ENCODE measurements at regions not wholly inside any gene's neighbourhood (a gene's known extent, or its start where the extent isn't known, plus 50 kb on each side); places are given as distances from the start of the nearest gene placed in this dataset.
"Not testable (repeated sequence)": the region's sequence is repeated elsewhere in the genome, so short reads cannot be mapped to it uniquely, and the experiment has no call there.

DNA sequence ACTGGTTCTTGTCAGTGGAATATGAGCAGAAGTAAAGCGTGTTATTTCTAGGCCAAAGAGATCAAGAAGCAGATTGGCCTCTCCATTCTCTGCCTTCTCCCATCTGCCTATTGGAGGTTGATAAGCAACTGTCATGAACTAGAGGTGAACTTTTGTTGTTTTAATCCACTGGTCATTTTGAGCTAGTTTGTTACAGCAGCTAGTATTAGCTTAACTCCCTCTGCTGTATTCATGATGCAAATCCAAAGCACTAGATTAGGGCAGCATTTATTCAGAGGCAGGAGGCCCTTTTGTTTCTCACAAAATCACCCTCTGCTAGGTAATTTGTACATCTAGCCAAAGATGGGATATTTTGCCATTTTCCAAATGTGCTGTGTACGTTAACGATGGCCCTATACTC is 97.3 kb upstream of the DPT start:
- no peak for DNase-seq

DNA sequence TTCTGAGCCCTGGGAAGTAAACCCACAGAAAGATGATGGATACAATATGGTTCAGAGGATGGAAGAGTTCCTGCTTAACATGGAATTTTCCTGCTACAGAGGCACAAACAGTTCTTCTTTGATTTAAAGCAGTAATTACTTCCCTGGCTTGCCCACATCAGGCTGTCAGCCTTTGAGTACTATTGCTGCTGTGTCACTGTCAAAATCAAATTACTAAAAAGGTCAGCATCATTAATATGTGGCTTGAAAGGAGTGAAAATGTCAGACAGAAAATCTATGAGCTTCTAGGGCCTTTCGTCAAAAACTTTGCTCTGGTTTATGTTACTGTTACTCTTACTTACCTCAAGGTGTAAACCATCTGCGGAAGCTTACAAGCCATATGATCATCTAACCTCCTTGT is 98.6 kb upstream of the DPT start:
- DNase-seq = no peak

DNA sequence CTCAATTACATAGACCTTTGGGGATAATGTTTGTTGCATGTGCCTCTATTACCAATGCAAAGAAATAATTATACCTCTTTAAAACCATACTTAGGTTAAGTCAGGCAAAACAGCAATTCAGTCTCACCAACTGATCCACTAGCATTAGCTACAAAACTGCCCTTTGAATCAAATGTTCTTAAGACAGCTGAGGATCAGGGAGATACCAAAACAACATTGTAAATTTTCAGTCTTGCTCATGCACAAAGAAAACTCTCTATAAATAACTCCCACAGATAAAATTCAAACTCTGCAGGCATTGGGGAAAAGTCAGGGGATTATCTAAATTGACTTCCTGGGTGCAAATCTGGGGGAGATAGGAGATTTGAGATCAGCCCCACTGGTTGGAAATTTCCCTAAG is 100.9 kb upstream of the DPT start:
- DNase-seq = no peak

DNA sequence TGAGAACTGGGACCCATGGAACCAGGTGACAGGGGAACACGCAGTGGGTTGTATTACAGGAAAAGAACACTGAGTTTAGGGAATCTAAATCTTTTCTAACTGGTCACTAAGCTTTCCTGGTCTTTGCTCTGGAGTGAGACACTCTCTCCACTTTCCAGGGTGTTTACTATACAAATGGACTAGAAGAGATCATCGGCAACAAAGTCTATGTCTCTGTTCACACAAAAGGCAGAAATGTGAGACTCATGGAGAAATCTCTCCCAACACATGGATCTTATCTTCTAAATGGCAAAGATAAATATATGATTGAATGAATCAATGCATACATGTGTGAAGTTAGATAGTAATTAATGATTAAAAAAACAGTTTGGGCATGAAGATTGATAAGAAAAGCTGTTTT is 101.6 kb upstream of the DPT start:
- no peak for DNase-seq

DNA sequence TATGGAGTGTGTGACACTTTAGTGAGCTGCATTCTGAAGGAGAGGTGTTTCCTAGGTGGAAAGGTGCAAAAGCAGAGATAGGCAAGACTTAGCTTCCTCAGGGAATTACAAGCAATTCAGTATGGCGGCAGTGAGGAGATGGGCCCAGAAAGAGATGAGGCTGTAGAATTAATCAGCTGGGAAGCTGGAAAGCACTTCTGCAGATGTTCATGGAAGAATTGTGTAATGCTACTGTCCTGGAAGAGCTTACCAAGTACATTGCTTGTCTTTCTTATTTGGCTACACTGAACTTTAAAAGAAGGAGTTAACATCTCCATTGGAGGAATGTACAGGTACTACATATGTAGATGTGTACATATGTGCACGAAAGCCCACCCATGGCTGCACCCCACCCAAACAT is 103.7 kb upstream of the DPT start:
- DNase-seq = no peak

DNA sequence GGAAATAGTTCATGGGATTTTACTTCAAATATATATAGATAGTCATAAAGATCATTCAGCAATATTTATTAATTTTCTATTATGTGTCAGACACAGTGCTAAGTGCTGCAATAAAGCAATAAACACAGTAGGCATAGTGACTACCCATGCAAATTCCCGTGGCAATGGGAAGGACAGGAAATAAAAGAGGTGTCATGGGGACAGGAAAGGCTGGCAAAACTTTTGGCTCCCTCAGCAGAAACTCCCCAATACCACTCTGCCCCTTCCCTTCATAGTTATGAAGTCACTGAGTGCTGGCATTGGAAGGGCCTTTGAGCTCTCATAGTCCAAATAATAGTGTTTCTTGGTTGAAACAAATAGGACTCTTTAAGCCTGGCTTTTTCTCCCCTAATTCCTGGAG is 104.4 kb upstream of the DPT start:
- DNase-seq = no peak

DNA sequence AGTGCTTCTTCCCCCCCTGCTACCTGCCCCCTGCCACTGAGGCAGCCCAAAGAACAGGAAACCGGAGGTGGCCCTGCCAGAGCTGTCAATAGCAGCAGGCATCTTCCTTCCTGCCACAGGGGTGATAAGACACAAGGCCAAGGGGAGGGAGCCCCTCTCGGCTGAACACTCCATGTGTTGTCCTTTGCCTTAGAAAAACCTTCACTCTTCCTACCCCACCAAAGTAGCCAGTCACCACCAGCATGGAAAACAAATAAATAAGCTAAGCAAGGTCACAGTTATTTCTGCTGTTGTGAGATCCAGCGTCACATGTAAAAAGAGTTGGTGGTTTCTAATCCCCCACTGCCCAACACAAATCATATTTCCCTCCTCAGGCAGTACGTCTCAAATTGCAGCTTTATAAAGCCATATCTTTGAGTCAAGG is 104.8 kb upstream of the DPT start:
- no peak for DNase-seq

DNA sequence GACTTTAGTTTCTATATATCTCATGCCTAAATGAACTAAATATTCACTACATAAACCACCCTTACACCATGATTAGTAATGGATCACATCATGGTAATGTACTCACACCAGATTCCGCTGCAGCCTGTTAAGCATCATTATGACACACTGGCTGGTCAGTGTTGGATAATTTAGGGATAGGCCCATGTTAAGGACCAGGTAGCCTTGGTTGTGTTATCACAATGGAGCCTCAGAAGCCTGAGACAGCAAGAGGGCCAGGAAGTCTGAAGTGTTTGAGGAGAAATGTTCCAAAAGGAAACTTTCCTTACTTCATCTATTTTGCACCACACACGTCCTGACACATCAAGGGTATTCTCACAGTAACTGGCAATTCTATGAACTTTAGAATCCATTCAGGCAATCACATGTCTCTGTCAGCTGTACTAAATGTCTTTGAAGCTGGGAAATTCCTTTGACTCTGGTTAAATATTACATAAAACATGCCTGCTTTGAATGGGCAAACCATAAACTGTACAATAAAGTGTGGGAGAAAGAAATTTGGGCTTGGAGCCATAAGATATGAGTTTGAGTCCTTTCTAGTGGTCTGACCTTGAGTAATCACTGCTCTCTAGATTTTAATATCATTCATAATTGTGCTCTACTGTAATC is 105.3 kb upstream of the DPT start:
- no peak for DNase-seq

DNA sequence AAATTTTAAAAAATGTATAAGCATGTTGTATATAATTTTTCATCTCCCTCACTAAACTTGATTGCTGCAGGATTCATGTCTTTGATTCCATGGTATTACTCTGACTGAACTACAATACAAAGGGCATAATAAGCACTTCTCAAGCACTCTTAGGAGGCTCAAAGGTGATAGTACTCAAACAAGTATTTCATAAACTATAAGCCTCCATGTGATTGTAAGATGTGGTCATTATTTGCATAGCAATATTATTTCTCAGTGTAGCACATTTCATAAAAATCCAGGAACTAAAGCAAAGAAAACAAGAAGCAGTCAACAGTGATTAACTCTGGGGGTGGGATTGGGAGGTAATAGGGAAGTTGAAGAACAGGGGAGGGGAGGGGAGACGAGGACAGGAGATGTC is 106.2 kb upstream of the DPT start:
- DNase-seq = no peak

DNA sequence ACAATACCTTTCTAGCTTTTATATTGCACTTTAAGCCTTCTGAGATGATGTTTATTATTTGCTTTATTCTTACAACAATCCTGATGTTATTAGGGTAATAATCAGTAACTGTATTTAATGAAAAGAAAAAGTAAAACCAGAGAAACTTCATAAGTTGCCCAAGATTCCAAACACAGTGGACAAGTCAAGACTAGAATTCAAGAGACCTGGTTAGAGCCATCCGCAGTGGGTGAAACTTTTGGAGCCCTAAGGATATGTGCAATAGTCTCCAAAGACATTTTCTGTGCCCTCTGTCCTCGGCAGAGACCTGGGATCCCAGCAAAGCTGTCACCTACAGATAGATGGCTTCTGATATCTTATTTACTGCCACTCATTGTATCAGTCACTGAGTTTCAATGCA is 106.8 kb upstream of the DPT start:
- no peak for DNase-seq

DNA sequence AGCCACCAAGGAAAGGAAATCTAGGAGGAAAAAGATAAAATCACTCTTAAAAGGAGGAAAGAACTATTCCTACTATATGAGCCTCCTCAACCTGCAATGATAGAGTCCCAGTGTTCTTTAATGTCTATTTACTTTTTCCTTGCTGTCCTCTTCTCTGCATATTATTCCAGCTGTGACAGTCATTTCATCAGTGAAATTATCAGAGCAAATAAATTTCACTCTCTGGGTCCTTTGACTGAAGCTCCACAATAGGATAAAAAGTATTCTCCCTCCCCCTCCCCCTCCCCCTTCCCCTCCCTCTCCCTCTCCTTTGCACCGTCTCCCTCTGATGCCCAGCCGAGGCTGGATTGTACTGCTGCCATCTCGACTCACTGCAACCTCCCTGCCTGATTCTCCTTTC is 107.5 kb upstream of the DPT start:
- DNase-seq = no peak

DNA sequence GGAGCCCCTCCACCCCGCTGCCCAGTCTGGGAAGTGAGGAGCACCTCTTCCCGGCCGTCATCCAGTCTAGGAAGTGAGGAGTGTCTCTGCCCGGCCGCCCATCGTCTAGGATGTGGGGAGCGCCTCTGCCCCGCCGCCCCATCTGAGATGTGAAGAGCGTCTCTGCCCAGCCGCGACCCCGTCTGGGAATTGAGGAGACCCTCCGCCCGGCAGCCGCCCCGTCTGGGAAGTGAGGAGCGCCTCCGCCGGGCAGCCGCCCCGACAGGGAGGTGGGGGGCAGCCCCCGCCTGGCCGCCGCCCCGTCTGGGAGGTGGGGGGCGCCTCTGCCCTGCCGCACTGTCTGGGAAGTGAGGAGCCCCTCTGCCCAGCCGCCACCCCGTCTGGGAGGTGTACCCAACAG is 108.2 kb upstream of the DPT start:
- not testable (repeated sequence) for DNase-seq

DNA sequence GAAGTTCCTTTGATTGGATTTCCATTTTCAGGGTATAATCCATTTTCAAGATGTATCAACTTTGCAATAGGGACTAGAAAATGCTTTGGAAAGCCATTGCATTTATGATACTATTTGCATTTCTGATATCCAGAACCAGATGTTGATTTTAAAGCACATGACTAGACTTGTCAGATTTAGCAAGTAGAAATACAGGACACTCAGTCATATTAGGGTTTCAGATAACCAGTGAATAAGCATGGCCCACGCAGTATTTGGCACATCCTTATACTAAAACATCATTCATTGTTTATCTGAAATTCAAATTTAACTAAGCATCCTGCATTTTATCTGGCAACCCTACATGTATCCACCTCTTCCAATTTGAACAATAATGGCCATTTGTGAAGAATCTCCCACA is 113.3 kb upstream of the DPT start:
- DNase-seq = no peak

DNA sequence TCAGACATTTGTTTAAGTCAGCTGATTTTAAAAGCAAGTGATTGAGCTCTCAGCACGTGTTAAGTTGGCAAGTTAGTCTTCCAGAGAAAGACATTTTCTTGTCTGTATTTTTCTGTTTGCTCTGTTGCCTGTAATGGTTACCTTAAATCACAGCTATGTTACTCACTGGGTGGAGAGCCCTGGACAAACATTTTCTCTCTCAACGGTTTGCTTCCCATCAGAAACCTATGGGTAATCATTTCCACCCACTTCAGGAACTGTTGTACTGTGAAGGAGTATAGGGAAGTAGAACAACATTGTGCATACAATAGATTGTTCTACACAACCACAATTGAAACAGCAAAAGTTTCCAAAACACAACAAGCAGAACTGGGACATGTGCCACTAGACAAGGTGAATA is 113.9 kb upstream of the DPT start:
- DNase-seq = no peak

DNA sequence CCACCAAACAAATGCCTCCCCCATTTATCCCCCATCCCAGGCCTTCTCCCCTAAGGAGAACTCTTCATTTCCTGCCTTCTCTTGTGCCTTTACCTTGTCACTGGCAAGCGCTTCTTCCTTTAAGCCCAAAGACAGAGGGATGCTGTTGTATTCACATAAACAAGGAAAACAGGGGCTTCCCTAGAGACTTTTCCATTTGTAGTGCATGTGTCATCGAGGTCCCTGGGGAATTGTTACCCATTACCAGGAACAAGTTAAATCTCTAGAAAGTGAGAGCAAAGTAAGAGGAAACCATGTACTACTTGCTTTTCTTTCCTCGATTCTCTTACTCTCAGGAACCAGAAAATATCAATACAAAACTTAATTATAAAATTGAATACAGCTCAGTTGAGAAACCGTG is 114.4 kb upstream of the DPT start:
- DNase-seq = no peak

DNA sequence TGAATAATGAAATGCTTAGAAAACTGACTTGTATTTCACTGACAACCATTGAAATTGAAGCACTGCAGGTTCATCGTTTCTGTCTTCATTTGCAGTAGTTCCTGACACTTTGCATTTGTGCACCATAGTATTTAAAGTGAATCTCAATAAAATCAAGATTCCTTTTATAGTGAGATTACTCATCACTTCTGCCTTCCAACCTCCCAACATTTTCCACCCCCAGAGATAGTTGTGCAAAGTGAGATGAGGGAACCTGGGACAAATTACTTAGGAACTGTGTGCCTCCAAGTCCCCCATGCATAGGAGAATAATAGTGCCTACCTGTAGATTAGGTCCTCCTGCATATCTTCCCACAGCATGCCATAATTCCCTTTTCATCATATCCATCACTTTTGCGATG is 114.9 kb upstream of the DPT start:
- DNase-seq = no peak

DNA sequence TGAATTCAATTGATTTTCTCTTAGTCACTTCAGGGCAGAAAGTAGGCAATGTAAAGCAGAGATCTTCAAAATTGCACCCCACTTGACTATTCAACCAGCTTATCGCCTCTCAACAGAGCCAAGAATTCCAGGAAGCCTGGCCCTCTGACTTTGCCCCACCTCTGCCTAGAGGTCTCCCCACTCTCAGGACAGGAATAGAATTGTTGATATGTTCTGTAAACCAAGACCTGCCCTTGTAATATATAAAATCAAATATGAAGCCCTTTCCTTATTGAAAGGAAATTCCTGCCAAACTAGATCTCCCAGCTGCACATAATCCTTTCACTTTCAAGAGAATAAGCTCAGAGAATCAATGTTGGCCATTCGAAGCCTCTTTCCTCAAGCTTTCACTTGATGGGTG is 116.1 kb upstream of the DPT start:
- DNase-seq = no peak

DNA sequence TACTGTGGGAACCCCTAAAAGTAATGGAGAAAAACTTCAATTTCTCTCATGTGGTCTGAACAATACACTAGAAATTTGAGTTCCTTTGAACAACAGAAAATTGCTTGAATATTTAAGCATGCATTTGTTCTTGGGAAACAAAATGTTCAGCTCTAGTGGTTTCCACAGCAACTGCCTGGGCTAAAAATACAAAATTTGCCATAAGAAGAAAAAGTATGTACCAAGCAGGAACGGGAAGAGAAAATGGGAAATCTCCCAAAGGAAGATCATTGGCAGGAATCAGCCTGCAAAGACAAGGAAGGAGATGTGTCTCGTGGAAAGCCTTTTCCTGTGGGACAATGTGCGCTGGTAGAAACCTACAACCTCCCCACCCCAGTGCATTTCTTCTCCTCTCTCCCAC is 119.0 kb upstream of the DPT start:
- DNase-seq = no peak

DNA sequence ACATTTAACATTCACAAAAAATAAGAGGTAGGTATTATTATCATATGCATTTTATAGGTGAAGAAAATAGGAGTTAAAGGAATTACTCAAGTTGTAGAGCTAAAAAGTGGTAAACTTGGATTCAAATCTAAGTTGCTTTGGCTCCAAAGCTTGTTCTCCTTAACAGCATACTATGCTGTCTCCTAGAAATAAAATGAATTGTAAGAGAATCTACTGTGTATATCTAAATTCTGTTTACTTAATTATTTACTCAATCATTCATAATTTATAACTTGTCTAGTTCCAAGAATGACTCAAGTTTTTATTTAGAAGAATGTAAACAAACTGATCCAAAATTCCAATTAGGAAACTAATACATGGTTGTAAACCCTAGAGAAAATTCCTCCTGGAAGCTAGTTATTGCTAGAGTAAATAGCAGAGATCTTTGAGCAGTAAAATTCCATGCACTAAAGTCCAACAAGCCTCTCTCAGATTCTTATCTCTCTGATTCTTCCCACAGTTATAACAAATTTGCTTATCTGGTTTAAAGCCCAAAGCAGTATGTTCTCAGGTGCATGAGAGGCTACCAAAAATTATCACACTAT is 132.5 kb upstream of the DPT start:
- DNase-seq = no peak

DNA sequence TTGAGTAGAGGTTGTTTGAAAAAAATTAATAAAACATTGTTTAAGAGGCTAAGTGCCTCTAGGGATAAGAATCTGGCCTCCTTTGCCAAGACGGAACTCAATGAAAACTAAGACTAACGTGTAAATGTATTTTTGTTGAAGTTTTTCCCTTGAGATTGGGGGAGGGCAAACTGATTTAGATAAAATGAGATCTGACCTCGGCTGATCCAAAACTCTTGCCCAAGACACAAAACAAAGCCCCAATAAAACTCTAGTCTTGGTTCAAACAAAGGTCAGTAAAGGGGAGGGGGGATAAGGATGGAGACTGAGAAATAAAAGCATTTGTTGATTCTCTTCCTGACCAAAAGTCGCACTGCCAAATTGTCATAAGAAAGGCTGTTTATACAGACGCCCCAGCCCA is 134.8 kb upstream of the DPT start:
- no peak for DNase-seq

DNA sequence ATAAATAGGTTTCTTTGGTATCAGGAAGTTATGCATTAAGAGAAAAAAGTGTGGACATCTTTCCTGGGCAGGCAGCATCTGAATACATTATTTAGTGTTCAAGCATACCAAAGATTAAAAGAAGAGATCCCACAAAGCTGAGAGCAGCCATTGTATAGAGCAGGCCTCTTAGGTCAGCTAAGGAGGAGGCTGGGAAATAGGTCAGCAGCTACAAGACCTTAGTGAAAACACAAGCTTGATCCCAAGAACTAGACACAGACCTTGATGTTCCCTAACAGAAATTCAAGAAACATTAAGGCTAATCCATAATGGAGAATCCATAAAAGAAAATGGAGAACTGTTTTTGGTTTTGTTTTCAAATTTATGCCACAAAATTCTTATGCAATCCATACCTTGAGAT is 135.3 kb upstream of the DPT start:
- DNase-seq = no peak

DNA sequence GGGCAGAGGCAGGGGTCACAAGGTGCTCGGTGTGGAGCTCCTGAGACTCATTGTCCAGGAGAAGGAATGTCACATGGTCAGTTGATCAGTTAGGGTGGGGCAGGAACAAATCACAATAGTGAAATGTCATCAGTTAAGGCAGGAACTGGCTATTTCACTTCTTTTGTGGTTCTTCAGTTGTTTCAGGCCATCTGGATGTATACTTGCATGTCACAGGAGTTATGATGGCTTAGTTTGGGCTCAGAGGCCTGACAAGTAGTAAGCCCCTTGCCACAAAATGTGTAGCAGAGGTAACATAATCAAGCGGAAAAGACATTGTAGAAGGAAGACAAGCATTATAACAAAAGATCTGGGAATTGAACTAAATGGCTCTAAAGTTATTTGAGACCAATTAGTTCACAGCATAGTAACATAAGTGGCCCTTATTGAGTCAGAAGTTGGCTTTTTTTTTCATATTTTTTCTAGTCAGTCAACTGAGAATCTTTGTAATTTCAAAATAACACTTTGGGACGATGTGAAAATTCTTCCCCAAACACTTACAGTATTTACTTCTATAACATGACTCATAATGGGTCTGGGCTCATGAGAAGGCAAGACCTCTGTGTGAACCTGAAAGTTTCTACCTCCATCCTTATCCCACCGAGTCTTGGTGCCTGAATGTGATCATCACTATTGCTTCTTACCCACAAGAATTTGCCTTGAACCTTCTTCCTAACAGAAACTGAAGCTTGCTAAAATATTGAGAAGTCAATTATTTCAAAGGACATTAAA is 137.0 kb upstream of the DPT start:
- DNase-seq = no peak

DNA sequence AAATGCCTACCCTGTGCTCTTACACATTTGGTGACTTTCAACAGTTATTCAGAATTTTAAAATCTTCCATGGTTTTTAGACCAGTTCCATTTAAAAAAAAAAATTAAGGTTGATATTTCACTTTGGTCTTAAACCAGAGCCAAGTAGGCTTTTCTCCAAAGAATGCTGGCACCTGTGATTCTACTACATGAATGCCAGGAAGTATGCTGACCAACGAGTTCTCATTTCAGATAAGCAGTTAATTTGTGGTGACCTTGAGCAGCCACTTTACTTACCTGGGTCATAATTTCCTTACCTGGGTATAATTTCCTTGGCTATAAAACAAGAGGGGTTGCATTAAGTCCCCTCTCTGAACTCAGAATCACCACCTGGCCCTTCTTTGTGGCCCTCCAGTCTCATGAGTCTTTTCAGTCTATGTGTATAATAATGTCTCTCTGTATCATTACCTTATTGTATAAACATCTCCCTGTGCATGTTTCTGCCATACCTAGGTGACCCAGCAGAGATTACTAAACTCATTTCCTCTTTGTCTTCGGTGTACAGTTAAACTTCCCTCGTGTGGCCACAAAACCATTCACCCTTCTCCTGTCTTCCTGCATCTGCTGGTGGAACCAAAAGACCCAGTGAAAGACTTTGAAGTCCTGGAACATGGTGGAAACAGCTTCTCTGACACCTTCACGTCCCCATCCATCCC is 139.1 kb upstream of the DPT start:
- no peak for DNase-seq

DNA sequence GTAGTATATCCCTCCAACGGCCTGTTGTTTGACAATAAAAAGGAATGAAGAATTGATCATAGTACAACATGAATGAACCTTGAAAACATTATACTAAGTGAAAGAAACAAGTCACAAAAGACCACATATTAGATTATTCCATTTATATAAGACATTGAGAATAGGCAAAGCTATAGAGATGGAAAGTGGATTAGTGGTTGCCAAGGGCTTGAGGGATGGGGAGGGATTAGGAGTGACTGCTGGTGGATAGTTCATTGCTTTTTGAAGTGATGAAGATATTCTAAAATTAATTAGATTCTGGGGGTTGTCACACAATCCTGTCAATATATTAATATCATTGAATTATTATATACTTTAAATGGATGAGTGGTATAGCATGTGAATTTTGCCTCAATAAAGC is 142.5 kb upstream of the DPT start:
- no peak for DNase-seq

Data from KG1 (cell line).